ENCODE measurements at regions not wholly inside any gene's neighbourhood (a gene's known extent, or its start where the extent isn't known, plus 50 kb on each side); places are given as distances from the start of the nearest gene placed in this dataset.

GRCh38 chr2:15858466-15858865, 81.9 kb upstream of the MYCN start:
- TF ChIP-seq POLR2AphosphoS5 (IDR thresholded peaks at IDR 0.05) = no peak
- no peak for TF ChIP-seq POLR2A (IDR thresholded peaks at IDR 0.05; ENCODE audit: low read depth)
- TF ChIP-seq, protein P1, sequence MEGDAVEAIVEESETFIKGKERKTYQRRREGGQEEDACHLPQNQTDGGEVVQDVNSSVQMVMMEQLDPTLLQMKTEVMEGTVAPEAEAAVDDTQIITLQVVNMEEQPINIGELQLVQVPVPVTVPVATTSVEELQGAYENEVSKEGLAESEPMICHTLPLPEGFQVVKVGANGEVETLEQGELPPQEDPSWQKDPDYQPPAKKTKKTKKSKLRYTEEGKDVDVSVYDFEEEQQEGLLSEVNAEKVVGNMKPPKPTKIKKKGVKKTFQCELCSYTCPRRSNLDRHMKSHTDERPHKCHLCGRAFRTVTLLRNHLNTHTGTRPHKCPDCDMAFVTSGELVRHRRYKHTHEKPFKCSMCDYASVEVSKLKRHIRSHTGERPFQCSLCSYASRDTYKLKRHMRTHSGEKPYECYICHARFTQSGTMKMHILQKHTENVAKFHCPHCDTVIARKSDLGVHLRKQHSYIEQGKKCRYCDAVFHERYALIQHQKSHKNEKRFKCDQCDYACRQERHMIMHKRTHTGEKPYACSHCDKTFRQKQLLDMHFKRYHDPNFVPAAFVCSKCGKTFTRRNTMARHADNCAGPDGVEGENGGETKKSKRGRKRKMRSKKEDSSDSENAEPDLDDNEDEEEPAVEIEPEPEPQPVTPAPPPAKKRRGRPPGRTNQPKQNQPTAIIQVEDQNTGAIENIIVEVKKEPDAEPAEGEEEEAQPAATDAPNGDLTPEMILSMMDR (IDR thresholded peaks at IDR 0.05) = no peak
- TF ChIP-seq EP300 (IDR thresholded peaks at IDR 0.05) = no peak

All from esophagus muscularis mucosa (tissue), 4 donors.